HFFc6 (cell line): ENCODE measurements at regions not wholly inside any gene's neighbourhood (a gene's known extent, or its start where the extent isn't known, plus 50 kb on each side); places are given as distances from the start of the nearest gene placed in this dataset.

Experiments used
- DNase-seq: peaks from one replicate; pipeline ENCODE4 v3.0.0-alpha.2; 2018
- H3K27ac Mint-ChIP-seq: 2 replicates; pipeline ENCODE4 v1.8.0; 2020; ENCODE audit warnings: mild to moderate bottlenecking, mixed read lengths
- H3K27me3 Mint-ChIP-seq: 2 replicates; pipeline ENCODE4 v1.8.0; 2021; ENCODE audit warnings: mild to moderate bottlenecking, moderate library complexity, mixed read lengths; ENCODE audit not compliant: insufficient read depth
- H3K36me3 Mint-ChIP-seq: 2 replicates; pipeline ENCODE4 v1.8.0; 2021; ENCODE audit warnings: low read depth, mixed read lengths
- H3K4me1 Mint-ChIP-seq: 2 replicates; pipeline ENCODE4 v1.8.0; 2020; ENCODE audit warnings: low read depth, mixed read lengths
- H3K4me3 Mint-ChIP-seq: 2 replicates; pipeline ENCODE4 v1.8.0; 2020; ENCODE audit warnings: mild to moderate bottlenecking, moderate library complexity, mixed read lengths
- H3K9me3 Mint-ChIP-seq: 2 replicates; pipeline ENCODE4 v1.8.0; 2020; ENCODE audit warnings: mild to moderate bottlenecking, mixed read lengths
- CTCF ChIP-seq: fragments of 200-600 bp; sonication (generic); IDR thresholded peaks from 2 replicates; pipeline ENCODE4 v1.5.0; 2021; ENCODE audit warnings: antibody characterized with exemption, mild to moderate bottlenecking

DNA sequence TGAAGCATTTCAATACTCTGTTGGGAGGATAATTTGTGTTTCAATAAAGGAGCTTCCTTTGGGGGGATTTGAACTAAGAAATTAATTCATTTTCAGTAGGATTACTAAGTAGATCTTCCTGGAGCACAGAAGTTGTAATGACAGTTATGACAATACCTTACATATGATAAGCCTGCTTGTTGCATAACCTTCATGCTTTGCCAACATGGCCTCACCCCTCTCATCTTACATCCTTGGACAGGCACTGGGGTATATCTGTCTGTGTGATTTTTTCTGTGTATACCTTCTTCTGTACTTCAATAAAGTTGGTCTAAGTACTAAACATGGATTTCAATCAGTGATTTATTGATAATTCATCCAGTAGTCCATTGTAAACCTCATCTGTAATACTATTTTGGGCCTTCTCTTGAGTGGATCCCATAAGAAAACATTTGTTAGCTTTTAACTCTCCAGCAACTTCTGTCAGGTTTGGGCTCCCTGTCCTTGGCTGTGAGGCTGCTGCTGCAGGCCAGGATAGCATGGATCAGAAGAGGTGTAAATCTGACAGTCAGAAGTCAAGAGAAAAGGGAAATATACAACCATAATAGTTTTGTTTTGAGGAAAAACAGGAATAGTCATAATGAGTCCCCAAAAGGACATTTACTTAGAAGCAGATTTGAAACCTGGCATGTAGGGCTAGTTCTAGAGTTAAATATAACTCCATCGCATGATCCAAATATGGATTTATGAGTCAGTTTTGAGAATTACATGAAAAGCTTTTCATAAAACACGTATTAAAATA lies 422.2 kb downstream of the KLF5 start:
- H3K27me3 Mint-ChIP-seq: peaks cover 1% of the 10 kb centered on the region
- TF ChIP-seq CTCF: no peak

DNA sequence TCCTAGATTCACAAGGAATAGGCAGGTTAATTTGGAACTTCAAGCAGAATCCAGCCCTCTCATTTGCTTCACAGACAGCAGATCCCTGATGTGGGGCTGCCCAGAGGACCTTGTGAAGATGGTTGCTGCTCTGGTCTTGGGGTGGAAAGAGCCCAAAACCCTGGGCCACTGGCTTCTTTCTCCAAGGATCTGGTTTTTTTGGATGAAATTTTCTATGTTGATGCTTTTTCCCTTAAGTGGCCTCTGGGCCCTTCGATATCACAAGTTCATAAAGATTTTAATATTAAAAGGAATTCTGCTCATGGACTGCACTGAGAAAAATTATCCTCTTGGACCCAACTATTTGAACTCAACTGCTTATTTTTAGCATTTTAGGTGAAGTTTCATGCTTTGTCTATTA lies 421.1 kb downstream of the KLF5 start:
- Mint-ChIP-seq H3K4me1 (no peaks in the 10 kb centered on the region), H3K9me3 (no peaks in the 10 kb centered on the region), H3K27ac (no peak overlapping the region), H3K4me3 (no peak overlapping the region), H3K36me3 (no peaks in the 10 kb centered on the region), H3K27me3 (peaks cover 1% of the 10 kb centered on the region)
- no peak for TF ChIP-seq CTCF
- no peak for DNase-seq

More for the DNA sequence above, 422.2 kb downstream of the KLF5 start:
- DNase-seq: no peak
- no peak overlapping the region for H3K27ac Mint-ChIP-seq
- H3K36me3 Mint-ChIP-seq: no peaks in the 10 kb centered on the region
- no peaks in the 10 kb centered on the region for H3K4me1 Mint-ChIP-seq
- H3K9me3 Mint-ChIP-seq: no peaks in the 10 kb centered on the region
- H3K4me3 Mint-ChIP-seq: no peak overlapping the region

GRCh38 chr13:73479351-73479750 lies 420.5 kb downstream of the KLF5 start:
- TF ChIP-seq CTCF: no peak
- Mint-ChIP-seq H3K27ac (no peak overlapping the region), H3K9me3 (no peaks in the 10 kb centered on the region), H3K4me3 (no peak overlapping the region), H3K27me3 (no peaks in the 10 kb centered on the region; the same call in 1 of the 2 replicates), H3K4me1 (no peaks in the 10 kb centered on the region), H3K36me3 (no peaks in the 10 kb centered on the region)
- no peak for DNase-seq

- H3K4me3 Mint-ChIP-seq: no peak overlapping the region
- H3K27me3 Mint-ChIP-seq: no peaks in the 10 kb centered on the region; the same call in 1 of the 2 replicates
- DNase-seq: no peak
Measured at GRCh38 chr13:73477441-73477840, 418.6 kb downstream of the KLF5 start.

DNA sequence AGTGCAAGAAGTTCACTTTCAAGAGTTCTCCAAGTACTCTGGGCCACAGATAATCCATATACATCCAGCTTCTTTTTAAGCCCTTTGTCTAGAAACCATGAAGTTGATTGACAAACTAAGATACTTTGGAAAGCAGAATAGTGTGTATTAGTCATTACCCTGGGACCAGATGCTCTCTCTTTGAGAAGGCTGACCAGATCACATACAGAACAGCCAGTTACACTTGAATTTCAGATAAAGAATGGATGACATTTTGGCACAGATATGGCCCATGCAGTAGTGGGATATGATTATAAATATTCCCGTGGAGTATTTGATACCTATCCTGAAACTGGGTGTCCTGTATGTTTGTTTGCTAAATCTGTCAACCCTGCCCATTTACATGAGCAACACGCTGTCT lies 414.2 kb downstream of the KLF5 start:
- Mint-ChIP-seq H3K4me3 (no peak overlapping the region), H3K36me3 (no peaks in the 10 kb centered on the region; the same call in 1 of the 2 replicates), H3K9me3 (no peaks in the 10 kb centered on the region), H3K27me3 (no peaks in the 10 kb centered on the region; the same call in 1 of the 2 replicates), H3K4me1 (peaks cover 7% of the 10 kb centered on the region; the same call in 1 of the 2 replicates), H3K27ac (no peak overlapping the region)
- TF ChIP-seq CTCF: no peak
- DNase-seq: no peak

More at GRCh38 chr13:73477441-73477840, 418.6 kb downstream of the KLF5 start:
- TF ChIP-seq CTCF: no peak
- Mint-ChIP-seq H3K27ac (no peak overlapping the region), H3K9me3 (no peaks in the 10 kb centered on the region), H3K36me3 (no peaks in the 10 kb centered on the region), H3K4me1 (no peaks in the 10 kb centered on the region)
